ENCODE measurements at regions not wholly inside any gene's neighbourhood (a gene's known extent, or its start where the extent isn't known, plus 50 kb on each side); places are given as distances from the start of the nearest gene placed in this dataset.

GRCh38 chr20:57838670-57839151, 128.9 kb upstream of the PMEPA1 start:
- H3K36me3 ChIP-seq (ENCODE audit: control insufficient read depth in 1 of 2, insufficient read depth in 2 of 2, low read length in 2 of 2): no peaks in the 10 kb centered on the region
- no peak overlapping the region for H3K4me2 ChIP-seq (ENCODE audit: low read length)
- H3K4me3 ChIP-seq (replicated peaks in 1 of 2; ENCODE audit: low read depth in 1 of 2, low read length in 2 of 2): no peak overlapping the region
- ATAC-seq: no peak
- intact Hi-C loops (cut with micrococcal nuclease): no loop called here
- no peaks in the 10 kb centered on the region for H4K20me1 ChIP-seq (ENCODE audit: insufficient read depth)
- no peaks in the 10 kb centered on the region for H3K9me3 ChIP-seq (ENCODE audit: control insufficient read depth in 1 of 2, insufficient read depth in 1 of 2, low read depth in 1 of 2, low read length in 2 of 2)
- H3K9me2 ChIP-seq (ENCODE audit: insufficient read depth): no peaks in the 10 kb centered on the region
- TF ChIP-seq, protein P1, sequence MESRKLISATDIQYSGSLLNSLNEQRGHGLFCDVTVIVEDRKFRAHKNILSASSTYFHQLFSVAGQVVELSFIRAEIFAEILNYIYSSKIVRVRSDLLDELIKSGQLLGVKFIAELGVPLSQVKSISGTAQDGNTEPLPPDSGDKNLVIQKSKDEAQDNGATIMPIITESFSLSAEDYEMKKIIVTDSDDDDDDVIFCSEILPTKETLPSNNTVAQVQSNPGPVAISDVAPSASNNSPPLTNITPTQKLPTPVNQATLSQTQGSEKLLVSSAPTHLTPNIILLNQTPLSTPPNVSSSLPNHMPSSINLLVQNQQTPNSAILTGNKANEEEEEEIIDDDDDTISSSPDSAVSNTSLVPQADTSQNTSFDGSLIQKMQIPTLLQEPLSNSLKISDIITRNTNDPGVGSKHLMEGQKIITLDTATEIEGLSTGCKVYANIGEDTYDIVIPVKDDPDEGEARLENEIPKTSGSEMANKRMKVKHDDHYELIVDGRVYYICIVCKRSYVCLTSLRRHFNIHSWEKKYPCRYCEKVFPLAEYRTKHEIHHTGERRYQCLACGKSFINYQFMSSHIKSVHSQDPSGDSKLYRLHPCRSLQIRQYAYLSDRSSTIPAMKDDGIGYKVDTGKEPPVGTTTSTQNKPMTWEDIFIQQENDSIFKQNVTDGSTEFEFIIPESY (IDR thresholded peaks at IDR 0.05; ENCODE audit: extremely low read depth, insufficient replicate concordance, low read length): no peak
- TF ChIP-seq EGR1 (IDR thresholded peaks at IDR 0.05; ENCODE audit: low read depth): no peak
- no peak for TF ChIP-seq ZFX (IDR thresholded peaks at IDR 0.05)
- TF ChIP-seq EZH2phosphoT487 (IDR thresholded peaks at IDR 0.05; ENCODE audit: borderline replicate concordance): no peak
- TF ChIP-seq EZH2 (IDR thresholded peaks at IDR 0.05): no peak
- no peak for TF ChIP-seq ELF1 (IDR thresholded peaks at IDR 0.05; ENCODE audit: borderline replicate concordance, low read depth)
- TF ChIP-seq JUND (IDR thresholded peaks at IDR 0.05): no peak
- no peak for TF ChIP-seq POLR2A (IDR thresholded peaks at IDR 0.05; ENCODE audit: borderline replicate concordance, extremely low read depth, insufficient read depth, insufficient read length)
- TF ChIP-seq, protein P2, sequence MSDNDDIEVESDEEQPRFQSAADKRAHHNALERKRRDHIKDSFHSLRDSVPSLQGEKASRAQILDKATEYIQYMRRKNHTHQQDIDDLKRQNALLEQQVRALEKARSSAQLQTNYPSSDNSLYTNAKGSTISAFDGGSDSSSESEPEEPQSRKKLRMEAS (IDR thresholded peaks at IDR 0.05): no peak
- TF ChIP-seq YY1 (IDR thresholded peaks at IDR 0.05; ENCODE audit: extremely low read depth, insufficient replicate concordance, low read depth, low read length): no peak
- no peak for TF ChIP-seq FOSL1 (IDR thresholded peaks at IDR 0.05; ENCODE audit: low read depth)
- no peak for TF ChIP-seq POLR2AphosphoS5 (IDR thresholded peaks at IDR 0.05; ENCODE audit: low read depth, low read length)
- no peak for TF ChIP-seq SIN3A (IDR thresholded peaks at IDR 0.05; ENCODE audit: low read depth)
- no peak for TF ChIP-seq ATF3 (IDR thresholded peaks at IDR 0.05)
- no peak for TF ChIP-seq CBX3 (IDR thresholded peaks at IDR 0.05; ENCODE audit: low read depth)
- TF ChIP-seq, protein P3, sequence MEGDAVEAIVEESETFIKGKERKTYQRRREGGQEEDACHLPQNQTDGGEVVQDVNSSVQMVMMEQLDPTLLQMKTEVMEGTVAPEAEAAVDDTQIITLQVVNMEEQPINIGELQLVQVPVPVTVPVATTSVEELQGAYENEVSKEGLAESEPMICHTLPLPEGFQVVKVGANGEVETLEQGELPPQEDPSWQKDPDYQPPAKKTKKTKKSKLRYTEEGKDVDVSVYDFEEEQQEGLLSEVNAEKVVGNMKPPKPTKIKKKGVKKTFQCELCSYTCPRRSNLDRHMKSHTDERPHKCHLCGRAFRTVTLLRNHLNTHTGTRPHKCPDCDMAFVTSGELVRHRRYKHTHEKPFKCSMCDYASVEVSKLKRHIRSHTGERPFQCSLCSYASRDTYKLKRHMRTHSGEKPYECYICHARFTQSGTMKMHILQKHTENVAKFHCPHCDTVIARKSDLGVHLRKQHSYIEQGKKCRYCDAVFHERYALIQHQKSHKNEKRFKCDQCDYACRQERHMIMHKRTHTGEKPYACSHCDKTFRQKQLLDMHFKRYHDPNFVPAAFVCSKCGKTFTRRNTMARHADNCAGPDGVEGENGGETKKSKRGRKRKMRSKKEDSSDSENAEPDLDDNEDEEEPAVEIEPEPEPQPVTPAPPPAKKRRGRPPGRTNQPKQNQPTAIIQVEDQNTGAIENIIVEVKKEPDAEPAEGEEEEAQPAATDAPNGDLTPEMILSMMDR (IDR thresholded peaks at IDR 0.05 in 2 of 3, conservative IDR thresholded peaks at IDR 0.05 in 1 of 3; ENCODE audit: borderline replicate concordance in 1 of 3, insufficient read depth in 1 of 3, low read depth in 2 of 3, low read length in 2 of 3): no peak
- TF ChIP-seq ZNF274 (IDR thresholded peaks at IDR 0.05; ENCODE audit: low read depth, low read length): no peak
- no peak for TF ChIP-seq CEBPB (IDR thresholded peaks at IDR 0.05; ENCODE audit: low read depth)
- no peak overlapping the region for H2AFZ ChIP-seq (ENCODE audit: low read depth, low read length, poor library complexity, severe bottlenecking)
- no peak overlapping the region for H3K9ac ChIP-seq (ENCODE audit: low read length)
- no peak for DNase-seq (ENCODE audit: low read depth, low spot score)
- H3K79me2 ChIP-seq (ENCODE audit: insufficient read depth, low read length): no peaks in the 10 kb centered on the region
- no TSS peak for BruUV-seq (replicated peaks)
- ChIA-PET POLR2A (no interaction called here), CTCF (no interaction called here), RAD21 (ENCODE audit: low non-redundant PET in 1 of 2, low total read pairs in 2 of 2, uncharacterized antibody in 2 of 2, unreplicated experiment in 2 of 2) (no interaction called here)
- no peaks in the 10 kb centered on the region for H3K4me1 ChIP-seq (ENCODE audit: control insufficient read depth in 1 of 2, insufficient read depth in 2 of 2, low read length in 2 of 2)
- peaks cover 25% of the 10 kb centered on the region for H3K27me3 ChIP-seq (ENCODE audit: insufficient read depth, low read length)
- no peak overlapping the region for H3K27ac ChIP-seq (ENCODE audit: low read depth, low read length)

Data from HCT116 (cell line).